Upper lobe of left lung (tissue), 4 donors: ENCODE measurements at regions not wholly inside any gene's neighbourhood (a gene's known extent, or its start where the extent isn't known, plus 50 kb on each side); places are given as distances from the start of the nearest gene placed in this dataset.

Experiments
- CTCF ChIP-seq, 6 experiments: fragments of 450-650 bp in 4 of 6; fragments of 200-600 bp in 2 of 6; sonication (generic) in 2 of 6; IDR thresholded peaks; one replicate each; pipeline ENCODE4 v1.5.1; 2016 to 2019; ENCODE audit warnings: antibody characterized with exemption in 6 of 6
- POLR2A ChIP-seq, 4 donors: fragments of 450-650 bp; IDR thresholded peaks; one replicate each; pipeline ENCODE4 v1.5.1; 2016 to 2017; ENCODE audit warnings: antibody characterized with exemption in 4 of 4, mild to moderate bottlenecking in 2 of 4
- POLR2AphosphoS5 ChIP-seq, 2 donors: sonication (generic); formaldehyde crosslinking; IDR thresholded peaks; one replicate each; pipeline ENCODE4 v1.5.1; 2017; ENCODE audit warnings: antibody characterized with exemption in 2 of 2

GRCh38 chr10:132994185-132994796, 51.9 kb upstream of the CFAP46 start:
- TF ChIP-seq CTCF (IDR thresholded peaks at IDR 0.05): no peak
- TF ChIP-seq POLR2A (IDR thresholded peaks at IDR 0.05): no peak
- TF ChIP-seq POLR2AphosphoS5 (IDR thresholded peaks at IDR 0.05): no peak
